Tibial nerve (tissue), 3 donors: ENCODE measurements at regions not wholly inside any gene's neighbourhood (a gene's known extent, or its start where the extent isn't known, plus 50 kb on each side); places are given as distances from the start of the nearest gene placed in this dataset.

Source experiments
- POLR2A ChIP-seq, 2 donors: fragments of 450-650 bp; IDR thresholded peaks; one replicate each; pipeline ENCODE4 v1.6.1; 2017; ENCODE audit warnings: antibody characterized with exemption in 2 of 2, mild to moderate bottlenecking in 2 of 2, moderate library complexity in 2 of 2
- TF ChIP-seq, protein P1 (sequence below), 5 experiments: fragments of 200-600 bp in 3 of 5; fragments of 450-650 bp in 2 of 5; sonication (generic) in 3 of 5; IDR thresholded peaks; one replicate each; pipeline ENCODE4 v1.5.1; 2016 to 2019; ENCODE audit warnings: antibody characterized with exemption in 5 of 5, mild to moderate bottlenecking in 3 of 5, moderate library complexity in 2 of 5

- TF ChIP-seq, protein P1, sequence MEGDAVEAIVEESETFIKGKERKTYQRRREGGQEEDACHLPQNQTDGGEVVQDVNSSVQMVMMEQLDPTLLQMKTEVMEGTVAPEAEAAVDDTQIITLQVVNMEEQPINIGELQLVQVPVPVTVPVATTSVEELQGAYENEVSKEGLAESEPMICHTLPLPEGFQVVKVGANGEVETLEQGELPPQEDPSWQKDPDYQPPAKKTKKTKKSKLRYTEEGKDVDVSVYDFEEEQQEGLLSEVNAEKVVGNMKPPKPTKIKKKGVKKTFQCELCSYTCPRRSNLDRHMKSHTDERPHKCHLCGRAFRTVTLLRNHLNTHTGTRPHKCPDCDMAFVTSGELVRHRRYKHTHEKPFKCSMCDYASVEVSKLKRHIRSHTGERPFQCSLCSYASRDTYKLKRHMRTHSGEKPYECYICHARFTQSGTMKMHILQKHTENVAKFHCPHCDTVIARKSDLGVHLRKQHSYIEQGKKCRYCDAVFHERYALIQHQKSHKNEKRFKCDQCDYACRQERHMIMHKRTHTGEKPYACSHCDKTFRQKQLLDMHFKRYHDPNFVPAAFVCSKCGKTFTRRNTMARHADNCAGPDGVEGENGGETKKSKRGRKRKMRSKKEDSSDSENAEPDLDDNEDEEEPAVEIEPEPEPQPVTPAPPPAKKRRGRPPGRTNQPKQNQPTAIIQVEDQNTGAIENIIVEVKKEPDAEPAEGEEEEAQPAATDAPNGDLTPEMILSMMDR (IDR thresholded peaks at IDR 0.05) = no peak
- TF ChIP-seq POLR2A (IDR thresholded peaks at IDR 0.05) = no peak
Observed at GRCh38 chr9:89676281-89676680, 71.5 kb downstream of the GADD45G start.
